Mucosa of gallbladder (tissue), 1 donor: ENCODE measurements at regions not wholly inside any gene's neighbourhood (a gene's known extent, or its start where the extent isn't known, plus 50 kb on each side); places are given as distances from the start of the nearest gene placed in this dataset.
"Not testable (repeated sequence)": the region's sequence is repeated elsewhere in the genome, so short reads cannot be mapped to it uniquely, and the experiment has no call there.

Source experiments
- DNase-seq: peaks from one replicate; pipeline ENCODE4 v3.0.0-alpha.2; 2020; ENCODE audit warnings: low spot score
- donor health status: DM: no; HTN: no; CAD: no.

GRCh38 chr13:100811928-100812327 is 137.3 kb upstream of the TMTC4 start:
- DNase-seq = no peak

GRCh38 chr13:100811024-100811865 is 136.7 kb upstream of the TMTC4 start:
- DNase-seq = no peak

- DNase-seq = no peak
These were observed 135.9 kb upstream of the TMTC4 start for GRCh38 chr13:100810481-100810880.

GRCh38 chr13:100809856-100810255 is 135.3 kb upstream of the TMTC4 start:
- no peak for DNase-seq

GRCh38 chr13:100809129-100809390 is 134.5 kb upstream of the TMTC4 start:
- DNase-seq = no peak

- DNase-seq = no peak
These were observed 133.9 kb upstream of the TMTC4 start for GRCh38 chr13:100808330-100809128.

- no peak for DNase-seq
These were observed 128.5 kb upstream of the TMTC4 start for GRCh38 chr13:100803091-100803490.

- DNase-seq = no peak
These were observed 125.8 kb upstream of the TMTC4 start for GRCh38 chr13:100800283-100800875.

- no peak for DNase-seq
These were observed 124.3 kb upstream of the TMTC4 start for GRCh38 chr13:100798739-100799361.

- DNase-seq = no peak
These were observed 123.3 kb upstream of the TMTC4 start for GRCh38 chr13:100797921-100798320.

- no peak for DNase-seq
These were observed 121.9 kb upstream of the TMTC4 start for GRCh38 chr13:100796463-100796862.

GRCh38 chr13:100794575-100794974 is 120.0 kb upstream of the TMTC4 start:
- no peak for DNase-seq

- no peak for DNase-seq
These were observed 115.8 kb upstream of the TMTC4 start for GRCh38 chr13:100790405-100790804.

GRCh38 chr13:100789968-100790367 is 115.4 kb upstream of the TMTC4 start:
- DNase-seq = no peak

GRCh38 chr13:100789481-100789880 is 114.9 kb upstream of the TMTC4 start:
- DNase-seq = no peak

- DNase-seq = no peak
These were observed 114.4 kb upstream of the TMTC4 start for GRCh38 chr13:100789025-100789424.

GRCh38 chr13:100788540-100788939 is 113.9 kb upstream of the TMTC4 start:
- DNase-seq = no peak

- no peak for DNase-seq
These were observed 113.3 kb upstream of the TMTC4 start for GRCh38 chr13:100787899-100788298.

- DNase-seq = not testable (repeated sequence)
These were observed 102.1 kb upstream of the TMTC4 start for GRCh38 chr13:100776686-100777085.

GRCh38 chr13:100773923-100774663 is 99.5 kb upstream of the TMTC4 start:
- no peak for DNase-seq

- DNase-seq = no peak
These were observed 98.8 kb upstream of the TMTC4 start for GRCh38 chr13:100773429-100773828.

GRCh38 chr13:100767192-100767591 is 92.6 kb upstream of the TMTC4 start:
- no peak for DNase-seq
